ENCODE measurements at regions not wholly inside any gene's neighbourhood (a gene's known extent, or its start where the extent isn't known, plus 50 kb on each side); places are given as distances from the start of the nearest gene placed in this dataset.

DNA sequence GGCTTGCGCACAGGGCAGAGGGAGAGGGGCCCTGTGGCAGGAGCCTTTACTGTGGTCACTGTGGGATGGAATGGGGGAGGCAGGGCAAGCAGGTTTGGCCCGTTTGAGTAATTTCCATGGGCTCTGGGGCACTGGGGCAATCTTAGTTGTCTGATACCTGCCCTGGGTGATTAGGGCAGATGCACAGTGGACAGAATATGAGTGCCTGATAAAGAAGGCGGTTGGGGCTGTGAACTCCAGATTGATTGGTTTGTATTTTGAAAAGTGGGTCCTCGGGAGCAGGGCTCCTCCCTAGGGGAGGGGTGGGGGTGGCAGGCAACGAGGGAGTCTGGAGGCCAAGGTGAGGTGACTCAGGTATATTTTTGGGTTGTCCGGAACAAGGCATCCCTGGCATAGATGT is 247.5 kb downstream of the NSG2 start:
- no peak for TF ChIP-seq ESRRG (CRISPR knock-in tag; IDR thresholded peaks at IDR 0.05)
- no peak for TF ChIP-seq SNAI2 (CRISPR knock-in tag; IDR thresholded peaks at IDR 0.05)
- TF ChIP-seq, protein P1, sequence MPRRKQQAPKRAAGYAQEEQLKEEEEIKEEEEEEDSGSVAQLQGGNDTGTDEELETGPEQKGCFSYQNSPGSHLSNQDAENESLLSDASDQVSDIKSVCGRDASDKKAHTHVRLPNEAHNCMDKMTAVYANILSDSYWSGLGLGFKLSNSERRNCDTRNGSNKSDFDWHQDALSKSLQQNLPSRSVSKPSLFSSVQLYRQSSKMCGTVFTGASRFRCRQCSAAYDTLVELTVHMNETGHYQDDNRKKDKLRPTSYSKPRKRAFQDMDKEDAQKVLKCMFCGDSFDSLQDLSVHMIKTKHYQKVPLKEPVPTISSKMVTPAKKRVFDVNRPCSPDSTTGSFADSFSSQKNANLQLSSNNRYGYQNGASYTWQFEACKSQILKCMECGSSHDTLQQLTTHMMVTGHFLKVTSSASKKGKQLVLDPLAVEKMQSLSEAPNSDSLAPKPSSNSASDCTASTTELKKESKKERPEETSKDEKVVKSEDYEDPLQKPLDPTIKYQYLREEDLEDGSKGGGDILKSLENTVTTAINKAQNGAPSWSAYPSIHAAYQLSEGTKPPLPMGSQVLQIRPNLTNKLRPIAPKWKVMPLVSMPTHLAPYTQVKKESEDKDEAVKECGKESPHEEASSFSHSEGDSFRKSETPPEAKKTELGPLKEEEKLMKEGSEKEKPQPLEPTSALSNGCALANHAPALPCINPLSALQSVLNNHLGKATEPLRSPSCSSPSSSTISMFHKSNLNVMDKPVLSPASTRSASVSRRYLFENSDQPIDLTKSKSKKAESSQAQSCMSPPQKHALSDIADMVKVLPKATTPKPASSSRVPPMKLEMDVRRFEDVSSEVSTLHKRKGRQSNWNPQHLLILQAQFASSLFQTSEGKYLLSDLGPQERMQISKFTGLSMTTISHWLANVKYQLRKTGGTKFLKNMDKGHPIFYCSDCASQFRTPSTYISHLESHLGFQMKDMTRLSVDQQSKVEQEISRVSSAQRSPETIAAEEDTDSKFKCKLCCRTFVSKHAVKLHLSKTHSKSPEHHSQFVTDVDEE (CRISPR knock-in tag; IDR thresholded peaks at IDR 0.05), result no peak
- TF ChIP-seq ZFP3 (CRISPR knock-in tag; IDR thresholded peaks at IDR 0.05), result no peak
- no peak for TF ChIP-seq RARB (CRISPR knock-in tag; IDR thresholded peaks at IDR 0.05)
- no peak for TF ChIP-seq PPARA (CRISPR knock-in tag; IDR thresholded peaks at IDR 0.05; ENCODE audit: borderline replicate concordance)
- no peak for ATAC-seq

- no peak for ATAC-seq
- TF ChIP-seq POU6F1 (CRISPR knock-in tag; IDR thresholded peaks at IDR 0.05; ENCODE audit: borderline replicate concordance, low read depth) (no peak), GLIS3 (CRISPR knock-in tag; IDR thresholded peaks at IDR 0.05) (no peak), ZC3H10 (CRISPR knock-in tag; IDR thresholded peaks at IDR 0.05) (no peak), SNAI2 (CRISPR knock-in tag; IDR thresholded peaks at IDR 0.05) (no peak), OSR1 (CRISPR knock-in tag; IDR thresholded peaks at IDR 0.05) (no peak), ISL1 (CRISPR knock-in tag; IDR thresholded peaks at IDR 0.05) (no peak), ESRRG (CRISPR knock-in tag; IDR thresholded peaks at IDR 0.05) (no peak), TOX (CRISPR knock-in tag; IDR thresholded peaks at IDR 0.05; ENCODE audit: borderline replicate concordance) (no peak), TCF4 (CRISPR knock-in tag; IDR thresholded peaks at IDR 0.05; ENCODE audit: borderline replicate concordance) (no peak), BACH2 (CRISPR knock-in tag; IDR thresholded peaks at IDR 0.05; ENCODE audit: borderline replicate concordance) (no peak), CSDC2 (CRISPR knock-in tag; IDR thresholded peaks at IDR 0.05) (no peak), ARNTL (CRISPR knock-in tag; IDR thresholded peaks at IDR 0.05; ENCODE audit: borderline replicate concordance, low read depth) (no peak), PATZ1 (CRISPR knock-in tag; IDR thresholded peaks at IDR 0.05; ENCODE audit: borderline replicate concordance) (no peak), ZNF70 (CRISPR knock-in tag; IDR thresholded peaks at IDR 0.05) (no peak), ZFP30 (CRISPR knock-in tag; IDR thresholded peaks at IDR 0.05) (no peak), ZNF8 (CRISPR knock-in tag; IDR thresholded peaks at IDR 0.05) (no peak), PPARA (CRISPR knock-in tag; IDR thresholded peaks at IDR 0.05; ENCODE audit: borderline replicate concordance) (no peak)
- TF ChIP-seq, protein P1 (CRISPR knock-in tag; IDR thresholded peaks at IDR 0.05), result no peak
Observed at GRCh38 chr5:174293481-174293880, 248.0 kb downstream of the NSG2 start.

- no peak for ATAC-seq
- TF ChIP-seq GLIS3 (CRISPR knock-in tag; IDR thresholded peaks at IDR 0.05) (no peak), ESRRG (CRISPR knock-in tag; IDR thresholded peaks at IDR 0.05) (no peak), PATZ1 (CRISPR knock-in tag; IDR thresholded peaks at IDR 0.05; ENCODE audit: borderline replicate concordance) (no peak), ZFP30 (CRISPR knock-in tag; IDR thresholded peaks at IDR 0.05) (no peak), SNAI2 (CRISPR knock-in tag; IDR thresholded peaks at IDR 0.05) (no peak), ISL1 (CRISPR knock-in tag; IDR thresholded peaks at IDR 0.05) (no peak), TCF4 (CRISPR knock-in tag; IDR thresholded peaks at IDR 0.05; ENCODE audit: borderline replicate concordance) (no peak), CSDC2 (CRISPR knock-in tag; IDR thresholded peaks at IDR 0.05) (no peak)
- TF ChIP-seq, protein P2, sequence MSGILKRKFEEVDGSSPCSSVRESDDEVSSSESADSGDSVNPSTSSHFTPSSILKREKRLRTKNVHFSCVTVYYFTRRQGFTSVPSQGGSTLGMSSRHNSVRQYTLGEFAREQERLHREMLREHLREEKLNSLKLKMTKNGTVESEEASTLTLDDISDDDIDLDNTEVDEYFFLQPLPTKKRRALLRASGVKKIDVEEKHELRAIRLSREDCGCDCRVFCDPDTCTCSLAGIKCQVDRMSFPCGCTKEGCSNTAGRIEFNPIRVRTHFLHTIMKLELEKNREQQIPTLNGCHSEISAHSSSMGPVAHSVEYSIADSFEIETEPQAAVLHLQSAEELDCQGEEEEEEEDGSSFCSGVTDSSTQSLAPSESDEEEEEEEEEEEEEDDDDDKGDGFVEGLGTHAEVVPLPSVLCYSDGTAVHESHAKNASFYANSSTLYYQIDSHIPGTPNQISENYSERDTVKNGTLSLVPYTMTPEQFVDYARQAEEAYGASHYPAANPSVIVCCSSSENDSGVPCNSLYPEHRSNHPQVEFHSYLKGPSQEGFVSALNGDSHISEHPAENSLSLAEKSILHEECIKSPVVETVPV (CRISPR knock-in tag; IDR thresholded peaks at IDR 0.05), result no peak
- TF ChIP-seq, protein P1 (CRISPR knock-in tag; IDR thresholded peaks at IDR 0.05), result no peak
Observed at GRCh38 chr5:174294891-174295620, 249.6 kb downstream of the NSG2 start.

All from SK-N-SH treated with all-trans-retinoic acid at 6 μM for 48 hours (cell line).